Neural crest cell (in vitro differentiated cells): ENCODE measurements at regions not wholly inside any gene's neighbourhood (a gene's known extent, or its start where the extent isn't known, plus 50 kb on each side); places are given as distances from the start of the nearest gene placed in this dataset.

Source experiments
- DNase-seq: peaks from one replicate; pipeline ENCODE4 v3.0.0; 2021; ENCODE audit warnings: low read depth, mixed read lengths, low spot score
- H3K27ac Mint-ChIP-seq: one replicate; pipeline ENCODE4 v1.8.0; 2021; ENCODE audit warnings: mild to moderate bottlenecking, mixed read lengths; ENCODE audit not compliant: unreplicated experiment
- H3K27me3 Mint-ChIP-seq: 2 replicates; pipeline ENCODE4 v1.8.0; 2021; ENCODE audit warnings: low read depth, mild to moderate bottlenecking, mixed read lengths
- H3K36me3 Mint-ChIP-seq: 2 replicates; pipeline ENCODE4 v1.8.0; 2021; ENCODE audit warnings: low read depth, mild to moderate bottlenecking, mixed read lengths
- H3K4me1 Mint-ChIP-seq: 2 replicates; pipeline ENCODE4 v1.8.0; 2021; ENCODE audit warnings: mixed read lengths
- H3K4me3 Mint-ChIP-seq: one replicate; pipeline ENCODE4 v1.8.0; 2021; ENCODE audit warnings: mild to moderate bottlenecking, mixed read lengths
- H3K9me3 Mint-ChIP-seq: 2 replicates; pipeline ENCODE4 v1.8.0; 2021; ENCODE audit warnings: mixed read lengths
- CTCF ChIP-seq: fragments of 200-600 bp; sonication (generic); conservative IDR thresholded peaks from 2 replicates; pipeline ENCODE4 v1.5.0; 2021; ENCODE audit warnings: antibody characterized with exemption, mild to moderate bottlenecking

DNA sequence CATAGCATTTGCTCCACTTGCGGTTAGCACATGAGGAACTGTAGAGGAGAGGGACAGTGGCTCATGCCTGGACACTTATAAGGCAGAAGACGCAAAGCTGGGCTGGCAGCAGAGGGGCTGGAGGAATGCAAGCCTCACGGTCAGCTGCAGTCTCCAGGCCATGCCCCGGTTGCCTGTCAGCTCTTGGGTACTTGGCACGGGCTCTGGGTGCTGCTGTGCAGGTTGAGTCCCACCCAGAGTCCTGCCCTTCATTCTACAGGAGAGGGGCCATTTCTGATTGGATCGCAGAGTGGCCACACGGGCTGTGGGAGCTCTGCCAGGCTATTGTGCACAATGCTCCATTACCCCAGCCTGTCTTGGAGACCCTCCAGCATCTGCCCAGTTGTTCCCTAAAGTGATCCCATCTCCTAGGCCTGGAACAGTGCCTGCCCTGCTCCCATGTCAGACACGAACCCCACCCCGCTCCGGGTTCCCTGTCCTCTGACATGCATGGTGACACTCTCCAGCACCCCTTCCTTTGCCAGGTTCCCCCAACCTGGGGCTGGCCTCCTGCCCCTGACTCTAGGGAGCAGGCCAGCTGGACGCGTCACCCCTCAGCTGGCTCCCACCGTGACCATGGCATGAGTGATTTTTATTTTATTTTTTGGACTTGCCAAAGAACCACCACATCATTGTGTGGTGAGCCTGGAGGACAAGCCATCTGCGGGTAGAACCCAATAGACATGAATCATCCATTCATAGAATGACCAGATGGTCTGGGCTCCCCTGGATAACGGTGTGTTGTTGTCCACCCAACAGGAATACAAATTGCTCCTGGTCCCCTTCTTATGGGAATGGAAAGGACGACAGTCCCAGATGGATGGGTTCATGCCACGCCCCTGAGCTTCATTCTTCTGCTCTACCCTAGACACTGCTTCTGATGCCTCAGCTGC is 51.0 kb upstream of the KLF13 start:
- H3K27ac Mint-ChIP-seq, result peak overlapping the region; percentile 50
- DNase-seq, result no peak
- H3K4me3 Mint-ChIP-seq, result no peak overlapping the region

GRCh38 chr15:31276596-31277298 is 49.9 kb upstream of the KLF13 start:
- peak overlapping the region; percentile 19 for H3K27ac Mint-ChIP-seq

More for the DNA sequence above, 51.0 kb upstream of the KLF13 start:
- H3K9me3 Mint-ChIP-seq, result no peaks in the 10 kb centered on the region
- TF ChIP-seq CTCF, result no peak
- H3K27me3 Mint-ChIP-seq, result no peaks in the 10 kb centered on the region
- H3K36me3 Mint-ChIP-seq, result no peaks in the 10 kb centered on the region
- H3K4me1 Mint-ChIP-seq, result peaks cover 55% of the 10 kb centered on the region

More at GRCh38 chr15:31276596-31277298, 49.9 kb upstream of the KLF13 start:
- no peak for DNase-seq
- no peak for TF ChIP-seq CTCF
- Mint-ChIP-seq H3K4me1 (peaks cover 63% of the 10 kb centered on the region), H3K9me3 (no peaks in the 10 kb centered on the region), H3K36me3 (no peaks in the 10 kb centered on the region), H3K27me3 (no peaks in the 10 kb centered on the region), H3K4me3 (no peak overlapping the region)
